ENCODE measurements at regions not wholly inside any gene's neighbourhood (a gene's known extent, or its start where the extent isn't known, plus 50 kb on each side); places are given as distances from the start of the nearest gene placed in this dataset.

DNA sequence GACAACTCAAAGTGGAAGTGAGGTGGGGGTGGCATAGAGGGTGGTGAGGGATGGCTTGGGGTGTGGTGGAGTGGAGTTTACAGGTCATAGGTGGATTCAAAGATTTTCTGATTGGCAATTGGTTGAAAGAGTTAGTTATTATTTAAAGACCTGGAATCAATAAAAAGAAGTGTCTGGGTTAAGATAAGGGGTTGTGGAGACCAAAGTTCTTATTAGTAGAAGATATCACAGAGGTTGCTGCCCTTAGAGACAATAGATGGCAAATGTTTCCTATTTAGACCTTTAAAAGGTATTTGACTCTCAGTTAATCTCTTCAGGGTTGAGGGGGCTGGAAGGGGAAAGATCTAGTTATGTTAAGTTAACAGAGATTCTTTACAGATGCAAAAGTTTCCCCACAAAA lies 412.3 kb upstream of the TBL1XR1 start:
- DNase-seq = no peak
- Histone ChIP-seq H3K36me3 (no peaks in the 10 kb centered on the region), H3K27me3 (replicated peaks in 1 of 7) (no peaks in the 10 kb centered on the region), H3K4me3 (no peak overlapping the region), H3K4me1 (peaks cover 0 to 7% (median 2%) of the 10 kb centered on the region in 6 donors), H3K27ac (no peak overlapping the region), H3K9me3 (peaks cover 0 to 7% (median 4%) of the 10 kb centered on the region in 8 donors)
- intact Hi-C loops (cut with DNase I; ENCODE audit: low total_unique reads) = no loop called here
- TF ChIP-seq POLR2AphosphoS5 (IDR thresholded peaks at IDR 0.05) (no peak), POLR2A (IDR thresholded peaks at IDR 0.05) (no peak)
- TF ChIP-seq, protein P1, sequence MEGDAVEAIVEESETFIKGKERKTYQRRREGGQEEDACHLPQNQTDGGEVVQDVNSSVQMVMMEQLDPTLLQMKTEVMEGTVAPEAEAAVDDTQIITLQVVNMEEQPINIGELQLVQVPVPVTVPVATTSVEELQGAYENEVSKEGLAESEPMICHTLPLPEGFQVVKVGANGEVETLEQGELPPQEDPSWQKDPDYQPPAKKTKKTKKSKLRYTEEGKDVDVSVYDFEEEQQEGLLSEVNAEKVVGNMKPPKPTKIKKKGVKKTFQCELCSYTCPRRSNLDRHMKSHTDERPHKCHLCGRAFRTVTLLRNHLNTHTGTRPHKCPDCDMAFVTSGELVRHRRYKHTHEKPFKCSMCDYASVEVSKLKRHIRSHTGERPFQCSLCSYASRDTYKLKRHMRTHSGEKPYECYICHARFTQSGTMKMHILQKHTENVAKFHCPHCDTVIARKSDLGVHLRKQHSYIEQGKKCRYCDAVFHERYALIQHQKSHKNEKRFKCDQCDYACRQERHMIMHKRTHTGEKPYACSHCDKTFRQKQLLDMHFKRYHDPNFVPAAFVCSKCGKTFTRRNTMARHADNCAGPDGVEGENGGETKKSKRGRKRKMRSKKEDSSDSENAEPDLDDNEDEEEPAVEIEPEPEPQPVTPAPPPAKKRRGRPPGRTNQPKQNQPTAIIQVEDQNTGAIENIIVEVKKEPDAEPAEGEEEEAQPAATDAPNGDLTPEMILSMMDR (IDR thresholded peaks at IDR 0.05 in 8 of 11, conservative IDR thresholded peaks at IDR 0.05 in 3 of 11) = no peak

DNA sequence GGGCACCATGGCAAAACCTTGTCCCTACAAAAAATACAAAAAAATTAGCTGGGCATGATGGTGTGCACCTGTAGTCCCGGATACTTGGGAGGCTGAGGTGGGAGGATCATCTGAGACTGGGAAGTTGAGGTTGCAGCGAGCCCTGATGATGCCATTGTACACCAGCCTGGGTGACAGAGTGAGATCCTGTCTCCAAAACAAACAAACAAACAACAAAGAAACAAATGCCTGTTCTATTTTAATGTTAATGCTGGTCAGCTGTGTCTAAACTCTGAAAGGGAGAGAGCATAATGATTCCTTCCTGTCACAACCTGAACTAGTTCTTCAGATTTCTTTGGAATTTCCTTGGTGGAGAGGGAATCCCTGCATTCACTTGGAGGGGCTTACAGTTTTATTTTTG lies 413.0 kb upstream of the TBL1XR1 start:
- peaks cover 0 to 3% (median under 1%) of the 10 kb centered on the region in 8 donors for H3K9me3 ChIP-seq

DNA sequence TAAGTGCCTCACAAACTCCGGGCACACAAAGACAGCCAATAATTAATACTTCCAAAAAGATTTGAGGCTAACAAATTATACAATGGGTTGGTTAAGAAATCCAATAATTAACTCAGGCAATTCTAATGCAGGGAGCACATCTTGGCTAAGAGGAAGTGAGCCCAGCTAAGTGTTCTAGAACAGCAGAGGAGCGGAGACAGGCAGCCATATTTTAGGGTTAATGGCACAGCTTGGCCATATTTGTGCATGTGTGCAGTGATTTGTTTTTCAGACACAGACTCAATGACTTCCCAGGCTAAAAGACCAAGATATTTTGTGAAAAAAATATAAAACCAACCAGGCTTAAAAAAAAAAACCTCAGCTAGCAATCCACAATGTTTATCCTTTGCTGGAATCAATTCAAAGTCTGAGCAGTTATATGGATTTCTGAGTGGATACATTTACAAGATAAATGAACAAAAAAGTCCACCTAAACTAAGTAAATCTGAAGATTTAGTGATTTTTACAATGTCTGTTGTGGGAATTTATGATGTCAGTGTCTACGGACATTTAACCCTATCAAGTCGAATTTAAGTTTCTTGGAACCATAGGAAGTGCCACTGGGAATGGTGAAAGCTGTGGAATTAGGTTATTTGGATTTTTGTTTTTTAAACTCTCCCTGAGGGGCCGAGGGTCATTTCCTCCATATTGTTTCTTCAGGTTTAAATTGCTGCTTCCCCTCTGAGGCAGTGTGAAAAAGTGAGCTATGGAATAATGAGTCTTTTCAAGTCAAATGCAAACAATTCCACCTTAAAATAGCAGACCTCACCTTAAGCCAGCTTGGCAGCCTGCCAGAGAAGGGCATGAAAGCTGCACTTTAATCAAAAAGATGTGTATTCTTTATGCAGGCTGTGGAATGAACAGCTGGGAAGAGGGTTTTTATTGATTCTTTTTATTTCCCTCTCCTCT lies 413.7 kb upstream of the TBL1XR1 start:
- 76 to 90% (median 86%) methylated on average over 5 of the region's 5 CpGs for WGBS, 5 donors
- no peak overlapping the region for H3K4me3 ChIP-seq
- no peak for DNase-seq
- no peaks in the 10 kb centered on the region for H3K9me3 ChIP-seq
- no peaks in the 10 kb centered on the region for H3K36me3 ChIP-seq
- no peak overlapping the region for H3K27ac ChIP-seq
- no peaks in the 10 kb centered on the region for H3K27me3 ChIP-seq (replicated peaks in 1 of 7)
- peaks cover 0 to 20% (median 6%) of the 10 kb centered on the region in 6 donors for H3K4me1 ChIP-seq
- no peak for TF ChIP-seq POLR2AphosphoS5 (IDR thresholded peaks at IDR 0.05)
- TF ChIP-seq, protein P1 (IDR thresholded peaks at IDR 0.05 in 8 of 11, conservative IDR thresholded peaks at IDR 0.05 in 3 of 11) = no peak
- no peak for TF ChIP-seq POLR2A (IDR thresholded peaks at IDR 0.05)
- intact Hi-C loops (cut with DNase I; ENCODE audit: low total_unique reads) = no loop called here

More for the DNA sequence above, 413.0 kb upstream of the TBL1XR1 start:
- H3K27ac ChIP-seq = no peak overlapping the region
- no peaks in the 10 kb centered on the region for H3K36me3 ChIP-seq
- no peak overlapping the region for H3K4me3 ChIP-seq
- H3K4me1 ChIP-seq = peaks cover 0 to 13% (median 6%) of the 10 kb centered on the region in 6 donors
- no peak for DNase-seq
- intact Hi-C loops (cut with DNase I; ENCODE audit: low total_unique reads) = no loop called here
- TF ChIP-seq POLR2AphosphoS5 (IDR thresholded peaks at IDR 0.05) (no peak), POLR2A (IDR thresholded peaks at IDR 0.05) (no peak)
- TF ChIP-seq, protein P1 (IDR thresholded peaks at IDR 0.05 in 8 of 11, conservative IDR thresholded peaks at IDR 0.05 in 3 of 11) = no peak
- WGBS, 5 donors = 67 to 93% (median 73%) methylated on average over 2 of the region's 2 CpGs
- no peaks in the 10 kb centered on the region for H3K27me3 ChIP-seq (replicated peaks in 1 of 7)

DNA sequence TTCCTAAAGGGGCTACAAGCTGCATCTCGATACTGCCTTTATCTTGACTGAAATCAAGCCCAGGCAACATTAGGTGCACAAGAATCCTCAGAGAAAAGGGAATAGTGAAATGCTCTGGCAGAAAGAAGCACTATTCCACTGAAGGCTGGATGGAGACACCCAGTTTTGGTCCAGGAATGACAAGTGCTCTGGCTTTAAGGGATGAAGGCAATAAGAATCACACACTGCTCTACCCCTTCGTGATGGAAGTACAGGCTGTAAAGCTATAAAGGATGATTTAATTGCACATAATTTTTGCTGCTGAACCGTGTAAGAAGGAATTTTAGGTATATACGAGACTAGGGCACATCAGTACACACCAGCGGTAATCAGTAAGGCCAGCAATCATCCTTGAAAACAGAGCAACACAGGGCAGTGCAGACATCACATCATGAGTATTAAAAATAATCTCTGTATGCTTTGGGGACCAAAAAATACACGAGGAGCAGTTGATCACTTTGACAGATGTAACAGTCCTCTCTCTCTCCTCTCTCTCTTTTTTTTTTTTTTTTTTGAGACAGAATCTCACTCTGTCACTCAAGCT lies 414.6 kb upstream of the TBL1XR1 start:
- Histone ChIP-seq H3K27ac (no peak overlapping the region), H3K9me3 (no peaks in the 10 kb centered on the region), H3K4me1 (peaks cover 0 to 21% (median 6%) of the 10 kb centered on the region in 6 donors), H3K36me3 (no peaks in the 10 kb centered on the region), H3K27me3 (replicated peaks in 1 of 7) (no peaks in the 10 kb centered on the region), H3K4me3 (no peak overlapping the region)
- intact Hi-C loops (cut with DNase I; ENCODE audit: low total_unique reads) = no loop called here
- TF ChIP-seq, protein P1 (IDR thresholded peaks at IDR 0.05 in 8 of 11, conservative IDR thresholded peaks at IDR 0.05 in 3 of 11) = no peak
- no peak for TF ChIP-seq POLR2A (IDR thresholded peaks at IDR 0.05)
- no peak for TF ChIP-seq POLR2AphosphoS5 (IDR thresholded peaks at IDR 0.05)
- whole genome bisulfite sequencing, 5 donors = 76 to 88% (median 82%) methylated on average over 6 of the region's 6 CpGs
- no peak for DNase-seq

Data from spleen (tissue), 11 donors.